Suppressor macrophage treated with lipopolysaccharide for 1 hour (primary cell): ENCODE measurements at regions not wholly inside any gene's neighbourhood (a gene's known extent, or its start where the extent isn't known, plus 50 kb on each side); places are given as distances from the start of the nearest gene placed in this dataset.

ENCODE experiments used
- DNase-seq, 3 donors: peaks; one replicate each; pipeline ENCODE4 v3.0.0-alpha.2; 2020 to 2022

GRCh38 chr4:84441758-84442377, 57.2 kb downstream of the NKX6-1 start:
- DNase-seq, result no peak

GRCh38 chr4:84439996-84440395, 59.1 kb downstream of the NKX6-1 start:
- no peak for DNase-seq

- no peak for DNase-seq
These were observed 62.3 kb downstream of the NKX6-1 start for GRCh38 chr4:84436812-84437211.

- no peak for DNase-seq
These were observed 64.7 kb downstream of the NKX6-1 start for GRCh38 chr4:84434344-84434743.

- no peak for DNase-seq
These were observed 65.4 kb downstream of the NKX6-1 start for GRCh38 chr4:84433633-84434222.

GRCh38 chr4:84432713-84433112, 66.4 kb downstream of the NKX6-1 start:
- DNase-seq, result no peak

GRCh38 chr4:84420608-84421007, 78.5 kb downstream of the NKX6-1 start:
- no peak for DNase-seq

GRCh38 chr4:84419201-84419600, 79.9 kb downstream of the NKX6-1 start:
- no peak for DNase-seq

GRCh38 chr4:84417997-84418709, 80.9 kb downstream of the NKX6-1 start:
- DNase-seq, result no peak

GRCh38 chr4:84413976-84414375, 85.1 kb downstream of the NKX6-1 start:
- DNase-seq, result no peak

- no peak for DNase-seq
These were observed 85.6 kb downstream of the NKX6-1 start for GRCh38 chr4:84413480-84413879.

GRCh38 chr4:84412062-84412461, 87.0 kb downstream of the NKX6-1 start:
- no peak for DNase-seq

GRCh38 chr4:84407554-84408407, 91.3 kb downstream of the NKX6-1 start:
- no peak for DNase-seq

GRCh38 chr4:84403656-84404055, 95.4 kb downstream of the NKX6-1 start:
- no peak for DNase-seq

GRCh38 chr4:84401701-84402306, 97.3 kb downstream of the NKX6-1 start:
- no peak for DNase-seq

- DNase-seq, result no peak
These were observed 104.7 kb downstream of the NKX6-1 start for GRCh38 chr4:84394386-84394785.

GRCh38 chr4:84392951-84393590, 106.0 kb downstream of the NKX6-1 start:
- no peak for DNase-seq

GRCh38 chr4:84389406-84389805, 109.7 kb downstream of the NKX6-1 start:
- no peak for DNase-seq

- DNase-seq, result no peak
These were observed 113.9 kb downstream of the NKX6-1 start for GRCh38 chr4:84385203-84385602.

GRCh38 chr4:84384801-84385200, 114.3 kb downstream of the NKX6-1 start:
- no peak for DNase-seq

- DNase-seq, result no peak
These were observed 117.3 kb downstream of the NKX6-1 start for GRCh38 chr4:84381759-84382158.

- DNase-seq, result no peak
These were observed 119.0 kb downstream of the NKX6-1 start for GRCh38 chr4:84379917-84380641.
